ENCODE measurements at regions not wholly inside any gene's neighbourhood (a gene's known extent, or its start where the extent isn't known, plus 50 kb on each side); places are given as distances from the start of the nearest gene placed in this dataset.

GRCh38 chr4:98794565-98795205 lies 134.2 kb downstream of the EIF4E start:
- no peak for TF ChIP-seq YY1 (IDR thresholded peaks at IDR 0.05; ENCODE audit: insufficient read depth, insufficient read length)
- no peak for TF ChIP-seq ZNF274 (IDR thresholded peaks at IDR 0.05; ENCODE audit: low read depth, low read length)
